ENCODE measurements at regions not wholly inside any gene's neighbourhood (a gene's known extent, or its start where the extent isn't known, plus 50 kb on each side); places are given as distances from the start of the nearest gene placed in this dataset.

GRCh38 chr2:71799013-71799575, 345.7 kb downstream of the DYSF start:
- H3K27ac Mint-ChIP-seq, result peak overlapping the region; percentile 9 to 20 (median 13)
- H3K4me1 Mint-ChIP-seq, result peaks cover 50% of the 10 kb centered on the region
- no peaks in the 10 kb centered on the region for H3K36me3 Mint-ChIP-seq (ENCODE audit: low read depth)
- H3K9me3 Mint-ChIP-seq, result no peaks in the 10 kb centered on the region
- no peak for TF ChIP-seq CTCF (IDR thresholded peaks at IDR 0.05; ENCODE audit: unreplicated experiment in 3 of 3)
- H3K4me3 Mint-ChIP-seq, result peak overlapping the region in 1 of 3 experiments; percentile 1
- H3K27me3 Mint-ChIP-seq (ENCODE audit: low read depth), result peaks cover 51% of the 10 kb centered on the region

GRCh38 chr2:71798266-71799012, 345.1 kb downstream of the DYSF start:
- Mint-ChIP-seq H3K27me3 (ENCODE audit: low read depth) (peaks cover 57% of the 10 kb centered on the region), H3K27ac (no peak overlapping the region), H3K4me1 (peaks cover 57% of the 10 kb centered on the region), H3K36me3 (ENCODE audit: low read depth) (no peaks in the 10 kb centered on the region), H3K9me3 (no peaks in the 10 kb centered on the region), H3K4me3 (no peak overlapping the region)
- peak; percentile 50 to 77 (median 64) for TF ChIP-seq CTCF (IDR thresholded peaks at IDR 0.05; ENCODE audit: unreplicated experiment in 3 of 3)

DNA sequence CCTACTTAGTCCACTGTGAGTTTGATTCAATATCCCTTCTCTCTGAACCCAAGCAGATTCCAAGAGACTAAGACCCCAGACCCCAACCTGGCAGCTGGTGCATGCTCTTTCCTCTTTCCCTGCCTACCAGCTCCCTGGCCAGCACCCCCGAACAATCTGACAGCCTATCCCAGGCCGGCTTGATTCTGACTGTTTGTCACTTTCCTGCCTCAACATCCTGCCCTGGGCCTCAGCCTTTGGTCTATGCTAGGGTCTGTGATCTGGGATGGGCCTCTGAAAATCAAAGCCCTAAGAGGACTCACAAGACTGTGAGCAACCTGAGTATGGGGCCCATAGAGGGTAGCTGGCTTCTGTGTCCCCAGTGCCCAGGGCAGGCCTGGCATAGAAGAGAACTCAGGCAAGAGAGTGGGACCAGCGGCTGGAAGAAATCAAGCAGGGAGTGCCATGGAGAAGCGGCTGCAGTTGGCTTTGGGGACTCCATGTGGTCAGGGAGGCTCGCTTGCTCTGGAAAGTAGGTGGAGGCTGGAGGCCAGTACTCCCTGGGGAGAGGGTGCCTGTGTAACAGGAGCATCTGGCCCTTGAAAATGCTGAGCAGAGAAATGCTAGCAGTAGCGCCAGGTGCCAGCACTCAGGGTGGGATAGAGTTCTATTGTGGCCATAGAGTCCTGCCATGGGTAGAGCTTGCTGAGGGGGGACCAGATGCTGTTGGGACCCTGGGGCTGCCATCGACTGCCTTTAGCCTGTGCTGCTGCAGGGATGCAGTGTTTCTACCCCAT, 343.9 kb downstream of the DYSF start:
- Mint-ChIP-seq H3K27ac (no peak overlapping the region), H3K9me3 (no peaks in the 10 kb centered on the region), H3K36me3 (ENCODE audit: low read depth) (no peaks in the 10 kb centered on the region), H3K27me3 (ENCODE audit: low read depth) (peaks cover 61% of the 10 kb centered on the region), H3K4me3 (no peak overlapping the region), H3K4me1 (peaks cover 56% of the 10 kb centered on the region)
- TF ChIP-seq CTCF (IDR thresholded peaks at IDR 0.05; ENCODE audit: unreplicated experiment in 3 of 3), result no peak

GRCh38 chr2:71796174-71796593, 342.8 kb downstream of the DYSF start:
- Mint-ChIP-seq H3K9me3 (no peaks in the 10 kb centered on the region), H3K4me3 (no peak overlapping the region), H3K4me1 (peaks cover 52% of the 10 kb centered on the region), H3K36me3 (ENCODE audit: low read depth) (no peaks in the 10 kb centered on the region), H3K27ac (no peak overlapping the region), H3K27me3 (ENCODE audit: low read depth) (peaks cover 61% of the 10 kb centered on the region)
- TF ChIP-seq CTCF (IDR thresholded peaks at IDR 0.05; ENCODE audit: unreplicated experiment in 3 of 3), result no peak

- peaks cover 67% of the 10 kb centered on the region for H3K27me3 Mint-ChIP-seq (ENCODE audit: low read depth)
- no peaks in the 10 kb centered on the region for H3K36me3 Mint-ChIP-seq (ENCODE audit: low read depth)
- H3K27ac Mint-ChIP-seq, result no peak overlapping the region
- no peak for TF ChIP-seq CTCF (IDR thresholded peaks at IDR 0.05; ENCODE audit: unreplicated experiment in 3 of 3)
- H3K4me3 Mint-ChIP-seq, result no peak overlapping the region
- no peaks in the 10 kb centered on the region for H3K9me3 Mint-ChIP-seq
- peaks cover 45% of the 10 kb centered on the region for H3K4me1 Mint-ChIP-seq
Measured at GRCh38 chr2:71795486-71795885, 342.1 kb downstream of the DYSF start.

All from nephron (organoid).